ENCODE measurements at regions not wholly inside any gene's neighbourhood (a gene's known extent, or its start where the extent isn't known, plus 50 kb on each side); places are given as distances from the start of the nearest gene placed in this dataset.

DNA sequence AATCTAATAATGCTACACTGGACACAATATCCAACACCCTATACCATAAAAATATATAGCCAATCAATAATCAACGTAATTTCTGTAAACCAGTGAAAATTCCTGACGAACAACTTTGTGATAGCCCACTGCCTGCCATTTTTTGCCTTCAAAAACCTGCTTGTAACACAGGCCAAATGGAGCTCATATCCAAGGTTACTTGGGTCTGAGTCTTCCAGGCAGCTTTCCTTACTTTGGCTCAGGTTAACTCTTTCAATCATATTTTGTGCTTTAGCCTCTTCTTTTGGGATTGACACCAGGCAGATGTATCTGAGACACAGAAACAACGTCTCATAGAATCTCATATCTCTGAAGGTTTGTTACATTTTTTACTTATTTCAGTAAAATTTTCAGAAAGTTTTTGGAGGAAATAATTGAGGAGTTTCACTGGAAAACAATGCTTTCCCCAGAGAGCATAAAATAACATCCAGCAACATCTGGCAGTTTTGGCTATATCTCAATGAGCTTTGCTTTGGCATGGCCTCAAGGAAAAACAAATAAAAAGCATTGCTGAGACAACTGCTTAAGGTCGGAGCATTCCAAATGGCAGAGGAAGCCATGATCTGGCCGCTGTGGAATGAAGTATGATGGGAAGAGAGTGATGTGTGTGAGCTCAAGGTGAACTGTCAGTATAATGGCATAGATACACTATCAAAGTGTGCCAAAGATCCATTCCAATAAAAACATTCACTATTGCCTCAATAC lies 162.9 kb upstream of the SPIN4 start:
- H3K4me3 ChIP-seq (ENCODE audit: low read depth, low read length): no peak overlapping the region
- in situ Hi-C loops (cut with HindIII; ENCODE audit: low sequenced_read_pairs): no loop called here
- TF ChIP-seq CTCF (IDR thresholded peaks at IDR 0.05; ENCODE audit: low read depth, low read length): no peak
- peak; percentile 73 for DNase-seq (ENCODE audit: low read depth, low spot score)

- DNase-seq (ENCODE audit: low read depth, low spot score): no peak
- in situ Hi-C loops (cut with HindIII; ENCODE audit: low sequenced_read_pairs): no loop called here
- TF ChIP-seq CTCF (IDR thresholded peaks at IDR 0.05; ENCODE audit: low read depth, low read length): no peak
- H3K4me3 ChIP-seq (ENCODE audit: low read depth, low read length): no peak overlapping the region
Measured at GRCh38 chrX:63511361-63511760, 160.2 kb upstream of the SPIN4 start.

DNA sequence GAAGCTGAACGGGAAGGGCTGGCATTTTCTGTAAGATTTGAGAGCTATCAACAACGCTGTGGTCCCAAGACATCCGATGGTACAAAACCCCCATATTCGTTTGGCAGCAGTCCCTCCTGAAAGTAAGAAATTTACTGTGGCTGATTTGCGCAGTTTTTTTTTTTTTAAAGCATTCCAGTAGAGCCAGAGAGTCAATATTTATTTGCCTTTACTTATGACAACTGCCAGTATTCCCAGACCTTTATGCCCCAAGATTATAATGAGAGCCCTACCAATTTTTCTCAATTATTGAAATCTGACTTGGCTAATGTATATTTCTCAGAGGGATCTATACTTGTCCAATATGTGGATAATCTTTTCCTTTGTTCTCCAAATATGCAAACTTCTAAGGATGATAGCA lies 157.5 kb upstream of the SPIN4 start:
- H3K4me3 ChIP-seq (ENCODE audit: low read depth, low read length): no peak overlapping the region
- no peak for DNase-seq (ENCODE audit: low read depth, low spot score)
- in situ Hi-C loops (cut with HindIII; ENCODE audit: low sequenced_read_pairs): no loop called here
- TF ChIP-seq CTCF (IDR thresholded peaks at IDR 0.05; ENCODE audit: low read depth, low read length): no peak

DNA sequence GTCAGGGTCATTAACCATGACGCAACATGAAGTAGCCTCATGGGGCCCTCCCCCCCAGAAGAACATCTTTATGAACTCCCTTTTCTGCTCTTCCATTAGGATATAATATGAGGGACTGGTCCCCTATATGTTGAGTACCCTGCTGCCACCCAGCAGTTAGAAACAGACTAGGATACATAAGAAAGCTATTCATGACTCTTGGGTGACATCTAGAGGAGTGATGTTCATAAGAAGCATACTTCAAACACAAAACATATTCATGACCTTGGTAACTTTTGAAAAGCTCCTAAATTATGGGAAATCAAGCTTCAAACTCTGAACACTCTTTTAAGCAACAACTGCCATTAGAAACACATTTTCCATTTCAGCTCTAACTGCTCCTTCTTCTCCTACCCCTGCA lies 155.2 kb upstream of the SPIN4 start:
- in situ Hi-C loops (cut with HindIII; ENCODE audit: low sequenced_read_pairs): no loop called here
- peak; percentile 15 for TF ChIP-seq CTCF (IDR thresholded peaks at IDR 0.05; ENCODE audit: low read depth, low read length)
- no peak overlapping the region for H3K4me3 ChIP-seq (ENCODE audit: low read depth, low read length)
- peak; percentile 39 for DNase-seq (ENCODE audit: low read depth, low spot score)

DNA sequence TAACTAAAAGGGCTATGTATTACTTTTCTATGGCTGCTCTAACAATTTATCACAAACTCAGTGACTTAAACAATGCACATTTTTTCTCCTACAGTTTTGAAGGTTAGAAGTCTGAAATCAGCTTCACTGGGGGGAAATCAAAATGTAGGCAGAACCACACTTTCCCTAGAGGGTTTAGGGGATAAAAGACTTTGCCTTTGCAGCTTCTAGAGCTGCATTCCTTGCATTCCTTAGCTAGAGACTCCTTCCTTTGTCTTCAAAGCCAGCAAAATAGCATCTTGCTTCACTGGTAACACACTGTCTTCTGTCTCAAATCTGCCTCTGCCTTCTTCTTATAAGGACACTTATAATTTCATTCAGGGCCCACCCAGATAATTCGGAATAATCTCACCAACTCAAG lies 152.4 kb upstream of the SPIN4 start:
- no peak for TF ChIP-seq CTCF (IDR thresholded peaks at IDR 0.05; ENCODE audit: low read depth, low read length)
- in situ Hi-C loops (cut with HindIII; ENCODE audit: low sequenced_read_pairs): no loop called here
- H3K4me3 ChIP-seq (ENCODE audit: low read depth, low read length): no peak overlapping the region
- peak; percentile 19 for DNase-seq (ENCODE audit: low read depth, low spot score)

DNA sequence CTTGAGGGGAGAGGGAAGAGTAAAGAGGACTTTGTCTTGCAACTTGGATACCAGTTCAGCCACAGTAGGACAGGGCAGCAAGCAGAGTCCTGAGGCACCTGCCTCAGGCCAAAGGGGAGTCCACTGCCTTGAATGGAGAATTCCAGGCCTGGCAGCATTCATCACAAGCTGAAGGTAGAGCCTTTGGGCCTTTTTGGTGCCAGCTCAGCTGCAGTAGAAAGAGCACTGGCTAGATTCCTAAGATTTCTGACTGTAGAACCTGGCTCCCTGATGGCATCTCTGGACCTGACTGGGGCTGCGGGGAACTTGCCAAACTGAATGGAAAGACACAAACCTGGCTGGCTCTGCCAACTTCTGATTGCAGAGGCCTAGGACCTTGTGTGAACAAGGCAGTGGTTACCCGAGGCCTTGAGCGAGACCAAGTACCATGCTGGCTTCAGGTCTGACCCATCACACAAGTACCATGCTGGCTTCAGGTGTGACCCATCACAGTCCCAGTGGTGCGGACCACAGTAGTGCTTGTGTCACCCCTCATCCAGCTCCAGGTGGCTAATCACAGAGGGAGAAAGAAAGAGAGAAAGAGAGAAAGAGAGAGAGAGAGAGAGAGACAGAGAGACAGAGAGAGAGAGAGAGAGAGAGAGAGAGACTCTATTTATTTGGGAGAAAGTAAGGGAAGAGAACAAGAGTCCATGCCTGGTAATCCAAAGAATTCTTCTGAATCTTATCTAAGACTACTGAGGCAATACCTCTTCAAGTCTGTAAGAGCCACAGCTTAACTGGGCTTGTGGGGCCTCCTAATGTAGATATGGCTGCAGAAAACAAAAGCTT lies 137.6 kb upstream of the SPIN4 start:
- H3K4me3 ChIP-seq (ENCODE audit: low read depth, low read length): no peak overlapping the region
- no peak for DNase-seq (ENCODE audit: low read depth, low spot score)
- TF ChIP-seq CTCF (IDR thresholded peaks at IDR 0.05; ENCODE audit: low read depth, low read length): no peak
- in situ Hi-C loops (cut with HindIII; ENCODE audit: low sequenced_read_pairs): no loop called here
